ENCODE measurements at regions not wholly inside any gene's neighbourhood (a gene's known extent, or its start where the extent isn't known, plus 50 kb on each side); places are given as distances from the start of the nearest gene placed in this dataset.

GRCh38 chr21:22871692-22872091 lies 1873.5 kb downstream of the NCAM2 start:
- DNase-seq = no peak
- no peak overlapping the region for H3K4me3 Mint-ChIP-seq
- H3K27me3 Mint-ChIP-seq = no peaks in the 10 kb centered on the region
- CTCF ChIA-PET = no interaction called here
- TF ChIP-seq CTCF (IDR thresholded peaks at IDR 0.05) = no peak
- intact Hi-C loops (cut with micrococcal nuclease) = no loop called here
- POLR2A ChIA-PET = no interaction called here
- H3K27ac Mint-ChIP-seq = no peak overlapping the region
- no peaks in the 10 kb centered on the region for H3K36me3 Mint-ChIP-seq (ENCODE audit: low read depth)
- no peaks in the 10 kb centered on the region for H3K9me3 Mint-ChIP-seq
- no peak for ATAC-seq
- no peaks in the 10 kb centered on the region for H3K4me1 Mint-ChIP-seq (ENCODE audit: low read depth)

- Mint-ChIP-seq H3K4me3 (no peak overlapping the region), H3K36me3 (ENCODE audit: low read depth) (no peaks in the 10 kb centered on the region), H3K9me3 (no peaks in the 10 kb centered on the region), H3K4me1 (ENCODE audit: low read depth) (no peaks in the 10 kb centered on the region), H3K27me3 (no peaks in the 10 kb centered on the region), H3K27ac (no peak overlapping the region)
- ChIA-PET POLR2A (no interaction called here), CTCF (interaction anchor here (0.6 kb wide), 1 partner anchor 33 kb away, joined by 3 read pairs; no protein-coding TSS in a partner anchor)
- intact Hi-C loops (cut with micrococcal nuclease) = no loop called here
- ATAC-seq (no peak), DNase-seq (no peak)
- TF ChIP-seq CTCF (IDR thresholded peaks at IDR 0.05) = no peak
Measured at GRCh38 chr21:22880573-22880972, 1882.4 kb downstream of the NCAM2 start.

- Mint-ChIP-seq H3K9me3 (no peaks in the 10 kb centered on the region), H3K27me3 (no peaks in the 10 kb centered on the region), H3K27ac (no peak overlapping the region), H3K4me3 (no peak overlapping the region), H3K36me3 (ENCODE audit: low read depth) (no peaks in the 10 kb centered on the region), H3K4me1 (ENCODE audit: low read depth) (no peaks in the 10 kb centered on the region)
- no peak for TF ChIP-seq CTCF (IDR thresholded peaks at IDR 0.05)
- intact Hi-C loops (cut with micrococcal nuclease) = no loop called here
- CTCF ChIA-PET = interaction anchor here (0.6 kb wide), 1 partner anchor 33 kb away, joined by 3 read pairs; no protein-coding TSS in a partner anchor
- DNase-seq (no peak), ATAC-seq (no peak)
- POLR2A ChIA-PET = no interaction called here
Measured at GRCh38 chr21:22881131-22881530, 1882.9 kb downstream of the NCAM2 start.

- Mint-ChIP-seq H3K27me3 (no peaks in the 10 kb centered on the region), H3K36me3 (ENCODE audit: low read depth) (no peaks in the 10 kb centered on the region), H3K4me1 (ENCODE audit: low read depth) (no peaks in the 10 kb centered on the region), H3K4me3 (no peak overlapping the region), H3K9me3 (no peaks in the 10 kb centered on the region), H3K27ac (no peak overlapping the region)
- CTCF ChIA-PET = no interaction called here
- no peak for DNase-seq
- POLR2A ChIA-PET = no interaction called here
- no peak for ATAC-seq
- intact Hi-C loops (cut with micrococcal nuclease) = no loop called here
- TF ChIP-seq CTCF (IDR thresholded peaks at IDR 0.05) = no peak
Measured at GRCh38 chr21:22885079-22885478, 1886.9 kb downstream of the NCAM2 start.

- POLR2A ChIA-PET = no interaction called here
- ATAC-seq = no peak
Measured at GRCh38 chr21:22885614-22886013, 1887.4 kb downstream of the NCAM2 start.

More at GRCh38 chr21:22885614-22886013, 1887.4 kb downstream of the NCAM2 start:
- no peak overlapping the region for H3K27ac Mint-ChIP-seq
- no peak overlapping the region for H3K4me3 Mint-ChIP-seq
- no peaks in the 10 kb centered on the region for H3K4me1 Mint-ChIP-seq (ENCODE audit: low read depth)
- intact Hi-C loops (cut with micrococcal nuclease) = no loop called here
- no peaks in the 10 kb centered on the region for H3K36me3 Mint-ChIP-seq (ENCODE audit: low read depth)
- H3K9me3 Mint-ChIP-seq = no peaks in the 10 kb centered on the region
- CTCF ChIA-PET = no interaction called here
- no peak for DNase-seq
- H3K27me3 Mint-ChIP-seq = no peaks in the 10 kb centered on the region
- TF ChIP-seq CTCF (IDR thresholded peaks at IDR 0.05) = no peak
